SU-DHL-6 (cell line): ENCODE measurements at regions not wholly inside any gene's neighbourhood (a gene's known extent, or its start where the extent isn't known, plus 50 kb on each side); places are given as distances from the start of the nearest gene placed in this dataset.

Source experiments
- EZH2phosphoT487 ChIP-seq: fragments of 200-600 bp; sonication (generic), shearing (Covaris generic); conservative IDR thresholded peaks from 2 replicates; pipeline ENCODE4 v1.6.1; 2018; ENCODE audit warnings: mild to moderate bottlenecking, antibody characterized with exemption, low read length, moderate library complexity, mixed read lengths
- TF ChIP-seq, protein P1 (sequence below): fragments of 200-600 bp; sonication (generic); IDR thresholded peaks from one replicate; pipeline ENCODE4 v1.5.1; 2017; ENCODE audit warnings: antibody characterized with exemption, mild to moderate bottlenecking, low read length, moderate library complexity; ENCODE audit not compliant: insufficient read depth, poor library complexity, severe bottlenecking

DNA sequence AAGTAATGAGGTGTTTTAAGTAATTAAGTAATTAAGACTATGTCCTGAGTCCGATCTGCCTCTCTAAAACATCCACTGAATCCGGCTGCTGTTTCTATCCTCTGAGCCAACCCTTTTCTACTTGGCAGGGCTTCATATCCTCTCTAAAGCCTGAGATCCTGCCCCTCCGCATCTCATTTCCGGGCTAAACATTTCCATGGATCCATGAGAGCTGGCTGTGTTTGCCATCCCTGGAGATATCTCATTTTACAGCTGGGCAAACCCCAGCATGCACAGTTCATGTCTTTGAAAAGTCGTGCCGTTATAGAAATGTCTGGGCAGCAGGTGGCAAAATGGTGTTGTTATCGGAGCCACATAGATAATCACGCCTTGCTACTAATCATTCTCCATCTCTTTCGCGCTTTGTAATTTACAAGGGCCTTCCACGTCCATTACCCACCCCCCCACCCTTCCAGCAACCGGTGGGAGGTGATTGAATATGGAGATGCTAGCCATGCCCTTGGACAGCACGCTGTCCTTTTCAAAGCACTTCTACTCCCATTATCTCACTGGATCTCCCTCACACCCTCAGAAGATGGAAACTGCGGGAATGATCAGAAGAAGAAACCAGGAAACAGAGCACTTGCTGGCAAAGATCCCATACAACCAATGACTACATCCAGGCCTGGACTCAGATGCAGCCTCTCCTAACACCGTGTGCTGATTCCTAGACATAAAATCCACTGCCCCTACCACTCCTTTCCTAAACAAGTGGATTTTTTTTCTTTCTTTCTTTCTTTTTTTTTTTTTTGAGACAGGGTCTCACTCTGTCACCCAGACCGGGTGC is 1189.2 kb downstream of the TYW1 start:
- TF ChIP-seq, protein P1, sequence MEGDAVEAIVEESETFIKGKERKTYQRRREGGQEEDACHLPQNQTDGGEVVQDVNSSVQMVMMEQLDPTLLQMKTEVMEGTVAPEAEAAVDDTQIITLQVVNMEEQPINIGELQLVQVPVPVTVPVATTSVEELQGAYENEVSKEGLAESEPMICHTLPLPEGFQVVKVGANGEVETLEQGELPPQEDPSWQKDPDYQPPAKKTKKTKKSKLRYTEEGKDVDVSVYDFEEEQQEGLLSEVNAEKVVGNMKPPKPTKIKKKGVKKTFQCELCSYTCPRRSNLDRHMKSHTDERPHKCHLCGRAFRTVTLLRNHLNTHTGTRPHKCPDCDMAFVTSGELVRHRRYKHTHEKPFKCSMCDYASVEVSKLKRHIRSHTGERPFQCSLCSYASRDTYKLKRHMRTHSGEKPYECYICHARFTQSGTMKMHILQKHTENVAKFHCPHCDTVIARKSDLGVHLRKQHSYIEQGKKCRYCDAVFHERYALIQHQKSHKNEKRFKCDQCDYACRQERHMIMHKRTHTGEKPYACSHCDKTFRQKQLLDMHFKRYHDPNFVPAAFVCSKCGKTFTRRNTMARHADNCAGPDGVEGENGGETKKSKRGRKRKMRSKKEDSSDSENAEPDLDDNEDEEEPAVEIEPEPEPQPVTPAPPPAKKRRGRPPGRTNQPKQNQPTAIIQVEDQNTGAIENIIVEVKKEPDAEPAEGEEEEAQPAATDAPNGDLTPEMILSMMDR = no peak
- no peak for TF ChIP-seq EZH2phosphoT487
